Spleen (tissue), 11 donors: ENCODE measurements at regions not wholly inside any gene's neighbourhood (a gene's known extent, or its start where the extent isn't known, plus 50 kb on each side); places are given as distances from the start of the nearest gene placed in this dataset.

Source experiments
- DNase-seq: peaks from one replicate; pipeline ENCODE4 v3.0.0-alpha.2; 2020
- H3K27ac ChIP-seq, 8 donors: fragments of 200-600 bp; sonication (generic) in 7 of 8; 1 replicate in 4 of 8; 2 replicates in 4 of 8; pipeline versions ENCODE4 v1.5.0 to v1.8.0; 2016 to 2021; ENCODE audit warnings: inconsistent platforms in 4 of 8, mild to moderate bottlenecking in 4 of 8, moderate library complexity in 1 of 8
- H3K27me3 ChIP-seq, 7 donors: fragments of 200-600 bp; sonication (generic) in 6 of 7; replicated peaks in 1 of 7; 1 replicate in 4 of 7; 2 replicates in 3 of 7; pipeline versions ENCODE4 v1.5.0 to v1.8.0; 2016 to 2021; ENCODE audit warnings: inconsistent platforms in 3 of 7, mild to moderate bottlenecking in 1 of 7
- H3K36me3 ChIP-seq, 6 donors: fragments of 200-600 bp; sonication (generic) in 5 of 6; 1 replicate in 4 of 6; 2 replicates in 2 of 6; pipeline versions ENCODE4 v1.5.0 to v1.8.0; 2016 to 2021; ENCODE audit warnings: inconsistent platforms in 2 of 6
- H3K4me1 ChIP-seq, 6 donors: fragments of 200-600 bp; sonication (generic) in 5 of 6; 1 replicate in 3 of 6; 2 replicates in 3 of 6; pipeline versions ENCODE4 v1.5.0 to v1.8.0; 2016 to 2021; ENCODE audit warnings: inconsistent platforms in 3 of 6
- H3K4me3 ChIP-seq, 8 donors: fragments of 200-600 bp; sonication (generic) in 7 of 8; 1 replicate in 4 of 8; 2 replicates in 4 of 8; pipeline versions ENCODE4 v1.5.0 to v1.8.0; 2016 to 2021; ENCODE audit warnings: inconsistent platforms in 4 of 8, mild to moderate bottlenecking in 4 of 8, moderate library complexity in 2 of 8
- H3K9me3 ChIP-seq, 8 donors: fragments of 200-600 bp; sonication (generic) in 7 of 8; 1 replicate in 4 of 8; 2 replicates in 4 of 8; pipeline versions ENCODE4 v1.5.0 to v1.8.0; 2016 to 2021; ENCODE audit warnings: inconsistent platforms in 4 of 8
- CTCF ChIP-seq, 11 experiments: fragments of 200-600 bp in 7 of 11; fragments of 450-650 bp in 4 of 11; sonication (generic) in 4 of 11; IDR thresholded peaks in 8 of 11; conservative IDR thresholded peaks in 3 of 11; 1 replicate in 7 of 11; 2 replicates in 4 of 11; pipeline versions ENCODE4 v1.4.0 to v1.8.0; 2016 to 2021; ENCODE audit warnings: antibody characterized with exemption in 11 of 11, inconsistent platforms in 4 of 11, mild to moderate bottlenecking in 1 of 11
- POLR2A ChIP-seq, 3 donors: fragments of 450-650 bp; IDR thresholded peaks; one replicate each; pipeline ENCODE4 v1.5.1; 2017; ENCODE audit warnings: antibody characterized with exemption in 3 of 3, mild to moderate bottlenecking in 1 of 3
- POLR2AphosphoS5 ChIP-seq, 3 donors: sonication (generic); formaldehyde crosslinking; IDR thresholded peaks; one replicate each; pipeline ENCODE4 v1.5.1; 2017; ENCODE audit warnings: antibody characterized with exemption in 3 of 3
- WGBS, 5 donors: extraction: QIAGEN DNeasy Blood & Tissue Kit in 3 of 5; methylation state at CpG; one replicate each; pipeline versions ENCODE4 v1.1.5 to v1.1.7; 2013 to 2018; 5-methylcytosine and 5-hydroxymethylcytosine counted together
- intact Hi-C: fragments of 100-400 bp; cut with DNase I; formaldehyde crosslinking; loops from one replicate; pipeline ENCODE4 v1.15.0; 2023; ENCODE audit warnings: low total_unique reads
- donor health status: healthy with polysubstance abuse.
- donor health status: DM: no; HTN: no; CAD: no; lungs with moderate emphysema.
- donor health status: DM: no; HTN: no; CAD: no.
- donor health status: Bipolar disorder and iron deficiency.
- donor health status: healthy.
- donor health status: DM: no; HTN: no; CAD: no.
- donor health status: DM: yes; HTN: yes; CAD: no.

- TF ChIP-seq POLR2A (IDR thresholded peaks at IDR 0.05), result no peak
- TF ChIP-seq POLR2AphosphoS5 (IDR thresholded peaks at IDR 0.05), result no peak
- no peak for TF ChIP-seq CTCF (IDR thresholded peaks at IDR 0.05 in 8 of 11, conservative IDR thresholded peaks at IDR 0.05 in 3 of 11)
- no peak overlapping the region for H3K27ac ChIP-seq
- intact Hi-C loops, result no loop called here
- H3K9me3 ChIP-seq, result no peaks in the 10 kb centered on the region
- 34 to 79% (median 66%) methylated on average over 1 of the region's 1 CpG for WGBS, 5 donors
- no peaks in the 10 kb centered on the region for H3K27me3 ChIP-seq
- H3K4me3 ChIP-seq, result no peak overlapping the region
- DNase-seq, result no peak
- H3K4me1 ChIP-seq, result no peaks in the 10 kb centered on the region
- H3K36me3 ChIP-seq, result no peaks in the 10 kb centered on the region
Observed at GRCh38 chr10:57867241-57867640, 400.5 kb downstream of the IPMK start.

GRCh38 chr10:57864765-57865680 is 402.7 kb downstream of the IPMK start:
- no peak for DNase-seq
- Histone ChIP-seq H3K9me3 (no peaks in the 10 kb centered on the region), H3K27me3 (no peaks in the 10 kb centered on the region), H3K36me3 (no peaks in the 10 kb centered on the region), H3K27ac (no peak overlapping the region), H3K4me3 (no peak overlapping the region), H3K4me1 (no peaks in the 10 kb centered on the region)
- 26 to 64% (median 33%) methylated on average over 2 of the region's 2 CpGs for WGBS, 5 donors
- TF ChIP-seq CTCF (IDR thresholded peaks at IDR 0.05 in 8 of 11, conservative IDR thresholded peaks at IDR 0.05 in 3 of 11) (no peak), POLR2AphosphoS5 (IDR thresholded peaks at IDR 0.05) (no peak), POLR2A (IDR thresholded peaks at IDR 0.05) (no peak)
- intact Hi-C loops, result no loop called here

- DNase-seq, result no peak
- 50 to 74% (median 60%) methylated on average over 1 of the region's 1 CpG for WGBS, 5 donors
- no peaks in the 10 kb centered on the region for H3K27me3 ChIP-seq
- H3K4me3 ChIP-seq, result no peak overlapping the region
- H3K9me3 ChIP-seq, result no peaks in the 10 kb centered on the region
- no peak for TF ChIP-seq CTCF (IDR thresholded peaks at IDR 0.05 in 8 of 11, conservative IDR thresholded peaks at IDR 0.05 in 3 of 11)
- no peak for TF ChIP-seq POLR2AphosphoS5 (IDR thresholded peaks at IDR 0.05)
- TF ChIP-seq POLR2A (IDR thresholded peaks at IDR 0.05), result no peak
- no peaks in the 10 kb centered on the region for H3K36me3 ChIP-seq
- intact Hi-C loops, result no loop called here
- no peaks in the 10 kb centered on the region for H3K4me1 ChIP-seq
- no peak overlapping the region for H3K27ac ChIP-seq
Observed at GRCh38 chr10:57849691-57850357, 417.9 kb downstream of the IPMK start.
